ENCODE measurements at regions not wholly inside any gene's neighbourhood (a gene's known extent, or its start where the extent isn't known, plus 50 kb on each side); places are given as distances from the start of the nearest gene placed in this dataset.

GRCh38 chr6:109260701-109261100, 121.6 kb downstream of the CD164 start:
- WGBS, 2 donors (ENCODE audit: low coverage in 1 of 2): 87 to 90% methylated on average over 3 of the region's 3 CpGs
- no peak for DNase-seq
- Histone ChIP-seq H3K4me1 (peaks cover 0 to 26% (median 6%) of the 10 kb centered on the region in 4 donors), H3K36me3 (no peaks in the 10 kb centered on the region), H3K4me3 (no peak overlapping the region), H3K27ac (no peak overlapping the region), H3K9me3 (no peaks in the 10 kb centered on the region), H3K27me3 (no peaks in the 10 kb centered on the region)
- in situ Hi-C loops (cut with MboI; ENCODE audit: low pct_ligation_motif_present in 1 of 4, low pct_unique_long_range_greater_than_20kb in 1 of 4, low sequenced_read_pairs in 3 of 4) (no loop called here), intact Hi-C loops (cut with DNase I; ENCODE audit: low total_unique reads) (no loop called here)
- no peak for TF ChIP-seq EP300 (IDR thresholded peaks at IDR 0.05; ENCODE audit: low read depth)
- no peak for TF ChIP-seq POLR2AphosphoS5 (IDR thresholded peaks at IDR 0.05)
- TF ChIP-seq POLR2A (IDR thresholded peaks at IDR 0.05): no peak
- TF ChIP-seq, protein P1, sequence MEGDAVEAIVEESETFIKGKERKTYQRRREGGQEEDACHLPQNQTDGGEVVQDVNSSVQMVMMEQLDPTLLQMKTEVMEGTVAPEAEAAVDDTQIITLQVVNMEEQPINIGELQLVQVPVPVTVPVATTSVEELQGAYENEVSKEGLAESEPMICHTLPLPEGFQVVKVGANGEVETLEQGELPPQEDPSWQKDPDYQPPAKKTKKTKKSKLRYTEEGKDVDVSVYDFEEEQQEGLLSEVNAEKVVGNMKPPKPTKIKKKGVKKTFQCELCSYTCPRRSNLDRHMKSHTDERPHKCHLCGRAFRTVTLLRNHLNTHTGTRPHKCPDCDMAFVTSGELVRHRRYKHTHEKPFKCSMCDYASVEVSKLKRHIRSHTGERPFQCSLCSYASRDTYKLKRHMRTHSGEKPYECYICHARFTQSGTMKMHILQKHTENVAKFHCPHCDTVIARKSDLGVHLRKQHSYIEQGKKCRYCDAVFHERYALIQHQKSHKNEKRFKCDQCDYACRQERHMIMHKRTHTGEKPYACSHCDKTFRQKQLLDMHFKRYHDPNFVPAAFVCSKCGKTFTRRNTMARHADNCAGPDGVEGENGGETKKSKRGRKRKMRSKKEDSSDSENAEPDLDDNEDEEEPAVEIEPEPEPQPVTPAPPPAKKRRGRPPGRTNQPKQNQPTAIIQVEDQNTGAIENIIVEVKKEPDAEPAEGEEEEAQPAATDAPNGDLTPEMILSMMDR (IDR thresholded peaks at IDR 0.05): no peak

DNA sequence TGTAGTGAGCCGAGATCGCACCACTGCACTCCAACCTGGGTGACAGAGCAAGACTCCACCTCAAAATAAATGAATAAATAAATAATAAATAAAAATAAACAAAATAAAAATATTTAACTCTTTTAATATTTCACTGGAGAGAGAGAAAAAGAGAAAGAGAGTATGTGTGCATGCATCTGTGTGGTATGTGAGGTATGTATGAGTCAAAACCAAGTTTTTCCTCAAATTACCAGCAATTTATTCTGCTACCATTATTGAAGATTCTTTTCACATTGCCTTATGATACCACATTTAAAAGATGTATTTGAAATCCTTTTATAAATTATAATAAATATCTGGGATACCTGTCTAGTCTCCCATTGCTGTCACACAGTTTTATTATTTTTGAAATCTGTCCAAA, 122.1 kb downstream of the CD164 start:
- Histone ChIP-seq H3K4me3 (no peak overlapping the region), H3K27me3 (no peaks in the 10 kb centered on the region), H3K9me3 (no peaks in the 10 kb centered on the region), H3K27ac (no peak overlapping the region), H3K4me1 (peaks cover 0 to 31% (median 10%) of the 10 kb centered on the region in 4 donors), H3K36me3 (no peaks in the 10 kb centered on the region)
- in situ Hi-C loops (cut with MboI; ENCODE audit: low pct_ligation_motif_present in 1 of 4, low pct_unique_long_range_greater_than_20kb in 1 of 4, low sequenced_read_pairs in 3 of 4) (no loop called here), intact Hi-C loops (cut with DNase I; ENCODE audit: low total_unique reads) (no loop called here)
- WGBS, 2 donors (ENCODE audit: low coverage in 1 of 2): 93 to 98% methylated on average over 2 of the region's 2 CpGs
- DNase-seq: no peak
- TF ChIP-seq POLR2AphosphoS5 (IDR thresholded peaks at IDR 0.05): no peak
- no peak for TF ChIP-seq EP300 (IDR thresholded peaks at IDR 0.05; ENCODE audit: low read depth)
- TF ChIP-seq, protein P1 (IDR thresholded peaks at IDR 0.05): no peak
- TF ChIP-seq POLR2A (IDR thresholded peaks at IDR 0.05): no peak

GRCh38 chr6:109258129-109258528, 124.1 kb downstream of the CD164 start:
- H3K27me3 ChIP-seq: no peaks in the 10 kb centered on the region
- no peak for DNase-seq
- no peaks in the 10 kb centered on the region for H3K36me3 ChIP-seq
- WGBS, 2 donors (ENCODE audit: low coverage in 1 of 2): 49 to 63% methylated on average over 2 of the region's 2 CpGs
- H3K4me3 ChIP-seq: no peak overlapping the region
- TF ChIP-seq POLR2A (IDR thresholded peaks at IDR 0.05) (no peak), POLR2AphosphoS5 (IDR thresholded peaks at IDR 0.05) (no peak), EP300 (IDR thresholded peaks at IDR 0.05; ENCODE audit: low read depth) (no peak)
- TF ChIP-seq, protein P1 (IDR thresholded peaks at IDR 0.05): no peak
- in situ Hi-C loops (cut with MboI; ENCODE audit: low pct_ligation_motif_present in 1 of 4, low pct_unique_long_range_greater_than_20kb in 1 of 4, low sequenced_read_pairs in 3 of 4): no loop called here
- no peak overlapping the region for H3K27ac ChIP-seq
- intact Hi-C loops (cut with DNase I; ENCODE audit: low total_unique reads): loop anchor here (10.0 kb wide), 1 partner anchor 1077 kb away; no protein-coding TSS in a partner anchor
- no peaks in the 10 kb centered on the region for H3K9me3 ChIP-seq
- peaks cover 1 to 38% (median 16%) of the 10 kb centered on the region in 4 donors for H3K4me1 ChIP-seq

GRCh38 chr6:109257494-109257893, 124.8 kb downstream of the CD164 start:
- DNase-seq: no peak
- intact Hi-C loops (cut with DNase I; ENCODE audit: low total_unique reads) (loop anchor here (10.0 kb wide), 1 partner anchor 1077 kb away; no protein-coding TSS in a partner anchor), in situ Hi-C loops (cut with MboI; ENCODE audit: low pct_ligation_motif_present in 1 of 4, low pct_unique_long_range_greater_than_20kb in 1 of 4, low sequenced_read_pairs in 3 of 4) (no loop called here)
- peak overlapping the region in 3 of 4 donors; percentile 10 to 77 (median 71) for H3K27ac ChIP-seq
- no peaks in the 10 kb centered on the region for H3K9me3 ChIP-seq
- peaks cover 7 to 44% (median 23%) of the 10 kb centered on the region in 4 donors for H3K4me1 ChIP-seq
- no peak overlapping the region for H3K4me3 ChIP-seq
- H3K27me3 ChIP-seq: no peaks in the 10 kb centered on the region
- 75% methylated on average over 2 of the region's 2 CpGs; no CpG with 5 or more reads in 1 of the 2 donors for WGBS, 2 donors (ENCODE audit: low coverage in 1 of 2)
- H3K36me3 ChIP-seq: no peaks in the 10 kb centered on the region
- TF ChIP-seq POLR2AphosphoS5 (IDR thresholded peaks at IDR 0.05) (no peak), EP300 (IDR thresholded peaks at IDR 0.05; ENCODE audit: low read depth) (no peak), POLR2A (IDR thresholded peaks at IDR 0.05) (no peak)
- TF ChIP-seq, protein P1 (IDR thresholded peaks at IDR 0.05): no peak
